GM23248 (cell line): ENCODE measurements at regions not wholly inside any gene's neighbourhood (a gene's known extent, or its start where the extent isn't known, plus 50 kb on each side); places are given as distances from the start of the nearest gene placed in this dataset.

Experiments
- DNase-seq: peaks from one replicate; pipeline ENCODE4 v3.0.0-alpha.2; 2015
- H2AFZ ChIP-seq: fragments of 200-600 bp; sonication (generic); 2 replicates; pipeline ENCODE4 v1.6.1; 2016; ENCODE audit warnings: antibody characterized with exemption
- H3F3A ChIP-seq: fragments of 200-600 bp; sonication (generic); 2 replicates; pipeline ENCODE4 v1.6.1; 2016; ENCODE audit warnings: mild to moderate bottlenecking, antibody characterized with exemption, mixed run types; ENCODE audit not compliant: insufficient read depth
- H3K27ac ChIP-seq: fragments of 200-600 bp; sonication (generic); 2 replicates; pipeline ENCODE4 v1.5.1; 2016; ENCODE audit warnings: mild to moderate bottlenecking
- H3K27me3 ChIP-seq: fragments of 200-600 bp; sonication (generic); replicated peaks from 2 replicates; pipeline ENCODE4 v1.6.1; 2016; ENCODE audit warnings: mild to moderate bottlenecking; ENCODE audit not compliant: insufficient read depth
- H3K36me3 ChIP-seq: fragments of 200-600 bp; sonication (generic); 2 replicates; pipeline ENCODE4 v1.6.1; 2016; ENCODE audit warnings: low read depth, mild to moderate bottlenecking
- H3K4me1 ChIP-seq: fragments of 200-600 bp; sonication (generic); 2 replicates; pipeline ENCODE4 v1.6.1; 2016; ENCODE audit warnings: mild to moderate bottlenecking; ENCODE audit not compliant: insufficient read depth
- H3K4me2 ChIP-seq: fragments of 200-600 bp; sonication (generic); one replicate; pipeline ENCODE4 v1.6.1; 2016; ENCODE audit warnings: mild to moderate bottlenecking; ENCODE audit not compliant: unreplicated experiment
- H3K4me3 ChIP-seq: fragments of 200-600 bp; sonication (generic); 2 replicates; pipeline ENCODE4 v1.5.1; 2016; ENCODE audit warnings: mild to moderate bottlenecking
- H3K79me2 ChIP-seq: fragments of 200-600 bp; sonication (generic); 2 replicates; pipeline ENCODE4 v1.6.1; 2016; ENCODE audit warnings: mild to moderate bottlenecking; ENCODE audit not compliant: insufficient read depth
- H3K9ac ChIP-seq: fragments of 200-600 bp; sonication (generic); 2 replicates; pipeline ENCODE4 v1.6.1; 2016; ENCODE audit warnings: mild to moderate bottlenecking
- H3K9me2 ChIP-seq: fragments of 200-600 bp; sonication (generic); 2 replicates; pipeline ENCODE4 v1.6.1; 2016; ENCODE audit warnings: mixed run types, mild to moderate bottlenecking, moderate library complexity; ENCODE audit not compliant: insufficient read depth
- H3K9me3 ChIP-seq: fragments of 200-600 bp; sonication (generic); one replicate; pipeline ENCODE4 v1.6.1; 2017; ENCODE audit warnings: low read depth
- H4K20me1 ChIP-seq: fragments of 200-600 bp; sonication (generic); 2 replicates; pipeline ENCODE4 v1.6.0; 2016; ENCODE audit not compliant: insufficient read depth
- EZH2 ChIP-seq: fragments of 200-600 bp; sonication (generic); IDR thresholded peaks from 2 replicates; pipeline ENCODE4 v1.6.1; 2018; ENCODE audit warnings: antibody characterized with exemption, mild to moderate bottlenecking; ENCODE audit not compliant: insufficient read depth, poor library complexity, severe bottlenecking
- EZH2phosphoT487 ChIP-seq: fragments of 200-600 bp; sonication (generic); IDR thresholded peaks from 2 replicates; pipeline ENCODE4 v1.6.1; 2018; ENCODE audit warnings: antibody characterized with exemption, moderate library complexity, mild to moderate bottlenecking, low read depth; ENCODE audit not compliant: insufficient read depth
- whole genome bisulfite sequencing, 2 experiments: methylation state at CpG; one replicate each; pipeline ENCODE4 v1.1.6; 2015 to 2017; ENCODE audit warnings: low lambda C conversion rate in 2 of 2, low coverage in 1 of 2; ENCODE audit errors: missing lambda C conversion rate in 2 of 2; 5-methylcytosine and 5-hydroxymethylcytosine counted together
- in situ Hi-C: fragments of 300-500 bp; cut with MboI; formaldehyde crosslinking; loops from 2 replicates; pipeline ENCODE4 v1.15.0; 2020

GRCh38 chr11:114915871-114916805, 237.8 kb downstream of the NXPE2 start:
- no peak overlapping the region for H3K4me3 ChIP-seq
- no peaks in the 10 kb centered on the region for H3K79me2 ChIP-seq
- DNase-seq = no peak
- no peaks in the 10 kb centered on the region for H3K9me3 ChIP-seq
- H3K4me1 ChIP-seq = no peaks in the 10 kb centered on the region
- no peak overlapping the region for H2AFZ ChIP-seq
- 17 to 19% methylated on average over 13 of the region's 13 CpGs for WGBS, 2 experiments
- H4K20me1 ChIP-seq = no peaks in the 10 kb centered on the region
- no peaks in the 10 kb centered on the region for H3K9me2 ChIP-seq
- H3K27me3 ChIP-seq = no peaks in the 10 kb centered on the region
- no peak overlapping the region for H3K9ac ChIP-seq
- no peak for TF ChIP-seq EZH2phosphoT487
- no peak for TF ChIP-seq EZH2
- in situ Hi-C loops = no loop called here
- no peaks in the 10 kb centered on the region for H3F3A ChIP-seq
- no peak overlapping the region for H3K27ac ChIP-seq
- no peak overlapping the region for H3K4me2 ChIP-seq
- H3K36me3 ChIP-seq = no peaks in the 10 kb centered on the region

- no peak for DNase-seq
- Histone ChIP-seq H3K4me2 (no peak overlapping the region), H3K9me3 (no peaks in the 10 kb centered on the region), H2AFZ (no peak overlapping the region), H3K9ac (no peak overlapping the region), H3K79me2 (no peaks in the 10 kb centered on the region), H3K36me3 (no peaks in the 10 kb centered on the region), H3K4me3 (no peak overlapping the region), H3K27ac (no peak overlapping the region), H3K4me1 (no peaks in the 10 kb centered on the region), H3K27me3 (no peaks in the 10 kb centered on the region), H4K20me1 (no peaks in the 10 kb centered on the region), H3K9me2 (no peaks in the 10 kb centered on the region), H3F3A (no peaks in the 10 kb centered on the region)
- TF ChIP-seq EZH2phosphoT487 = no peak
- no peak for TF ChIP-seq EZH2
- in situ Hi-C loops = no loop called here
- WGBS, 2 experiments = 23 to 26% methylated on average over 8 of the region's 8 CpGs
These were observed 240.0 kb downstream of the NXPE2 start for GRCh38 chr11:114918286-114918685.

- no peak overlapping the region for H3K9ac ChIP-seq
- H3K36me3 ChIP-seq = no peaks in the 10 kb centered on the region
- no peaks in the 10 kb centered on the region for H3F3A ChIP-seq
- no peaks in the 10 kb centered on the region for H3K9me2 ChIP-seq
- no peak for TF ChIP-seq EZH2
- TF ChIP-seq EZH2phosphoT487 = no peak
- H3K27me3 ChIP-seq = no peaks in the 10 kb centered on the region
- WGBS, 2 experiments = 7 to 11% methylated on average over 2 of the region's 2 CpGs
- no peaks in the 10 kb centered on the region for H3K4me1 ChIP-seq
- H3K79me2 ChIP-seq = no peaks in the 10 kb centered on the region
- no peaks in the 10 kb centered on the region for H3K9me3 ChIP-seq
- H3K4me3 ChIP-seq = no peak overlapping the region
- in situ Hi-C loops = no loop called here
- H3K4me2 ChIP-seq = no peak overlapping the region
- no peaks in the 10 kb centered on the region for H4K20me1 ChIP-seq
- DNase-seq = no peak
- no peak overlapping the region for H2AFZ ChIP-seq
- H3K27ac ChIP-seq = no peak overlapping the region
These were observed 243.4 kb downstream of the NXPE2 start for GRCh38 chr11:114921697-114922096.

- no peak overlapping the region for H2AFZ ChIP-seq
- H3K27ac ChIP-seq = no peak overlapping the region
- H3F3A ChIP-seq = no peaks in the 10 kb centered on the region
- H3K4me2 ChIP-seq = no peak overlapping the region
- no peak overlapping the region for H3K9ac ChIP-seq
- H3K4me3 ChIP-seq = no peak overlapping the region
- H4K20me1 ChIP-seq = no peaks in the 10 kb centered on the region
- no peaks in the 10 kb centered on the region for H3K36me3 ChIP-seq
- H3K79me2 ChIP-seq = no peaks in the 10 kb centered on the region
- no peaks in the 10 kb centered on the region for H3K4me1 ChIP-seq
- TF ChIP-seq EZH2phosphoT487 (no peak), EZH2 (no peak)
- no peaks in the 10 kb centered on the region for H3K27me3 ChIP-seq
- in situ Hi-C loops = no loop called here
- no peak for DNase-seq
- no peaks in the 10 kb centered on the region for H3K9me3 ChIP-seq
- no peaks in the 10 kb centered on the region for H3K9me2 ChIP-seq
These were observed 245.7 kb downstream of the NXPE2 start for GRCh38 chr11:114924042-114924441.
